VCaP (cell line): ENCODE measurements at regions not wholly inside any gene's neighbourhood (a gene's known extent, or its start where the extent isn't known, plus 50 kb on each side); places are given as distances from the start of the nearest gene placed in this dataset.
"Not testable (repeated sequence)": the region's sequence is repeated elsewhere in the genome, so short reads cannot be mapped to it uniquely, and the experiment has no call there.

Source experiments
- H3K27ac ChIP-seq: fragments of 450-650 bp; 2 replicates; pipeline ENCODE4 v1.5.1; 2017
- CTCF ChIP-seq: fragments of 450-650 bp; conservative IDR thresholded peaks from 2 replicates; pipeline ENCODE4 v1.5.1; 2017; ENCODE audit warnings: mild to moderate bottlenecking, moderate library complexity

- no peak overlapping the region for H3K27ac ChIP-seq
- TF ChIP-seq CTCF = no peak
These were observed 103.1 kb downstream of the TLR5 start for GRCh38 chr1:223039990-223040389.

GRCh38 chr1:223041481-223041880 is 101.6 kb downstream of the TLR5 start:
- TF ChIP-seq CTCF = no peak
- no peak overlapping the region for H3K27ac ChIP-seq

GRCh38 chr1:223045164-223045957 is 97.7 kb downstream of the TLR5 start:
- TF ChIP-seq CTCF = no peak
- H3K27ac ChIP-seq = no peak overlapping the region

GRCh38 chr1:223046011-223046410 is 97.0 kb downstream of the TLR5 start:
- H3K27ac ChIP-seq = no peak overlapping the region
- TF ChIP-seq CTCF = no peak

GRCh38 chr1:223046463-223046862 is 96.6 kb downstream of the TLR5 start:
- H3K27ac ChIP-seq = not testable (repeated sequence)

- H3K27ac ChIP-seq = no peak overlapping the region
- no peak for TF ChIP-seq CTCF
These were observed 95.0 kb downstream of the TLR5 start for GRCh38 chr1:223048026-223048425.

GRCh38 chr1:223052462-223052861 is 90.6 kb downstream of the TLR5 start:
- no peak for TF ChIP-seq CTCF
- H3K27ac ChIP-seq = no peak overlapping the region

- TF ChIP-seq CTCF = no peak
- no peak overlapping the region for H3K27ac ChIP-seq
These were observed 90.1 kb downstream of the TLR5 start for GRCh38 chr1:223052931-223053330.
